SU-DHL-6 (cell line): ENCODE measurements at regions not wholly inside any gene's neighbourhood (a gene's known extent, or its start where the extent isn't known, plus 50 kb on each side); places are given as distances from the start of the nearest gene placed in this dataset.

Source experiments
- H2AFZ ChIP-seq: fragments of 200-600 bp; sonication (generic); 2 replicates; pipeline ENCODE4 v1.6.1; 2014; ENCODE audit warnings: low read depth, mild to moderate bottlenecking, moderate library complexity, mixed read lengths, antibody characterized with exemption, low read length; ENCODE audit not compliant: severe bottlenecking
- H3F3A ChIP-seq: fragments of 200-600 bp; shearing (Covaris generic); 2 replicates; pipeline ENCODE4 v1.6.0; 2016; ENCODE audit warnings: antibody characterized with exemption, mild to moderate bottlenecking; ENCODE audit not compliant: insufficient read depth
- H3K27ac ChIP-seq: fragments of 200-600 bp; sonication (generic); 2 replicates; pipeline ENCODE4 v1.5.1; 2016; ENCODE audit warnings: low read depth, mild to moderate bottlenecking, low read length, moderate library complexity, mixed read lengths
- H3K27me3 ChIP-seq: fragments of 200-600 bp; sonication (generic), shearing (Covaris generic); 2 replicates; pipeline ENCODE4 v1.6.0; 2014; ENCODE audit warnings: mild to moderate bottlenecking, low read length
- H3K36me3 ChIP-seq: fragments of 200-600 bp; sonication (generic); 2 replicates; pipeline ENCODE4 v1.6.1; 2014; ENCODE audit warnings: mild to moderate bottlenecking, low read length, mixed read lengths
- H3K4me2 ChIP-seq: fragments of 300-600, 200-600 bp; shearing (Covaris generic), sonication (generic); 2 replicates; pipeline ENCODE4 v1.6.0; 2014; ENCODE audit warnings: low read length, low read depth, mild to moderate bottlenecking; ENCODE audit not compliant: poor library complexity, severe bottlenecking
- H3K4me3 ChIP-seq: fragments of 200-600 bp; sonication (generic); 2 replicates; pipeline ENCODE4 v1.5.1; 2014; ENCODE audit warnings: antibody characterized with exemption, low read length, mild to moderate bottlenecking, mixed read lengths; ENCODE audit not compliant: insufficient read depth, poor library complexity, severe bottlenecking
- H3K79me2 ChIP-seq: fragments of 200-600 bp; sonication (generic); 2 replicates; pipeline ENCODE4 v1.6.1; 2014; ENCODE audit warnings: mild to moderate bottlenecking, low read length, moderate library complexity; ENCODE audit not compliant: insufficient read depth
- H3K9ac ChIP-seq: fragments of 200-600 bp; sonication (generic); 2 replicates; pipeline ENCODE4 v1.7.0; 2014; ENCODE audit warnings: mild to moderate bottlenecking, low read length
- H3K9me2 ChIP-seq: fragments of 200-600 bp; sonication (generic); replicated peaks from 2 replicates; pipeline ENCODE4 v1.6.1; 2014; ENCODE audit warnings: low read length; ENCODE audit not compliant: insufficient read depth
- H3K9me3 ChIP-seq: fragments of 200-600 bp; sonication (generic); 2 replicates; pipeline ENCODE4 v1.6.1; 2014; ENCODE audit warnings: low read length, mixed read lengths; ENCODE audit not compliant: insufficient read depth
- H4K20me1 ChIP-seq: fragments of 200-600 bp; sonication (generic); 2 replicates; pipeline ENCODE4 v1.6.1; 2014; ENCODE audit warnings: low read depth, mild to moderate bottlenecking, antibody characterized with exemption, low read length, moderate library complexity, mixed read lengths
- EZH2phosphoT487 ChIP-seq: fragments of 200-600 bp; sonication (generic), shearing (Covaris generic); conservative IDR thresholded peaks from 2 replicates; pipeline ENCODE4 v1.6.1; 2018; ENCODE audit warnings: mild to moderate bottlenecking, antibody characterized with exemption, low read length, moderate library complexity, mixed read lengths
- TF ChIP-seq, protein P1 (sequence below): fragments of 200-600 bp; sonication (generic); IDR thresholded peaks from one replicate; pipeline ENCODE4 v1.5.1; 2017; ENCODE audit warnings: antibody characterized with exemption, mild to moderate bottlenecking, low read length, moderate library complexity; ENCODE audit not compliant: insufficient read depth, poor library complexity, severe bottlenecking

DNA sequence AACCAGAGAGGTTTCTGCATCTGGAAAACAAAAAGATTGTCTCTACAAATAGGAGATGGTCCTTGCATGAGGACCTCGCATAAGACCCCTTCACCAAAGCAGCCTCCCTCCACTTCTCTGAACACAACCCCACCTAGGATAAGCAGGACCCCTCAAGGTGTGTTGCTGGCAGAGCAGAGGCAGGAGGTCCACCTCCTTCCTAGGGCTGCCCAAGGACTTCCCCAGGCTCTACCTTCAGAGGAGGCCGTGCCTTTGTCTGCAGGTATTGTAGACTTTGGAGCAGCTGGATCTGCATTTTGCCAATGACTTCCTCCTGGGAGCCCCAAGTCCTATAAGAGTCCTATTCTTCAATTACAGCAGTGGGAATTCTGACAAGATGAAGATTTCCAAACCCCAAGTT lies 67.3 kb upstream of the TSPAN11 start:
- no peak overlapping the region for H2AFZ ChIP-seq
- H3K79me2 ChIP-seq: no peaks in the 10 kb centered on the region
- no peaks in the 10 kb centered on the region for H3F3A ChIP-seq
- no peaks in the 10 kb centered on the region for H3K27me3 ChIP-seq
- H3K36me3 ChIP-seq: no peaks in the 10 kb centered on the region
- no peak overlapping the region for H3K27ac ChIP-seq
- no peaks in the 10 kb centered on the region for H3K9me2 ChIP-seq
- no peaks in the 10 kb centered on the region for H4K20me1 ChIP-seq
- no peaks in the 10 kb centered on the region for H3K9me3 ChIP-seq
- no peak for TF ChIP-seq EZH2phosphoT487
- TF ChIP-seq, protein P1, sequence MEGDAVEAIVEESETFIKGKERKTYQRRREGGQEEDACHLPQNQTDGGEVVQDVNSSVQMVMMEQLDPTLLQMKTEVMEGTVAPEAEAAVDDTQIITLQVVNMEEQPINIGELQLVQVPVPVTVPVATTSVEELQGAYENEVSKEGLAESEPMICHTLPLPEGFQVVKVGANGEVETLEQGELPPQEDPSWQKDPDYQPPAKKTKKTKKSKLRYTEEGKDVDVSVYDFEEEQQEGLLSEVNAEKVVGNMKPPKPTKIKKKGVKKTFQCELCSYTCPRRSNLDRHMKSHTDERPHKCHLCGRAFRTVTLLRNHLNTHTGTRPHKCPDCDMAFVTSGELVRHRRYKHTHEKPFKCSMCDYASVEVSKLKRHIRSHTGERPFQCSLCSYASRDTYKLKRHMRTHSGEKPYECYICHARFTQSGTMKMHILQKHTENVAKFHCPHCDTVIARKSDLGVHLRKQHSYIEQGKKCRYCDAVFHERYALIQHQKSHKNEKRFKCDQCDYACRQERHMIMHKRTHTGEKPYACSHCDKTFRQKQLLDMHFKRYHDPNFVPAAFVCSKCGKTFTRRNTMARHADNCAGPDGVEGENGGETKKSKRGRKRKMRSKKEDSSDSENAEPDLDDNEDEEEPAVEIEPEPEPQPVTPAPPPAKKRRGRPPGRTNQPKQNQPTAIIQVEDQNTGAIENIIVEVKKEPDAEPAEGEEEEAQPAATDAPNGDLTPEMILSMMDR: no peak
- H3K4me2 ChIP-seq: no peak overlapping the region
- no peak overlapping the region for H3K4me3 ChIP-seq
- H3K9ac ChIP-seq: no peak overlapping the region

DNA sequence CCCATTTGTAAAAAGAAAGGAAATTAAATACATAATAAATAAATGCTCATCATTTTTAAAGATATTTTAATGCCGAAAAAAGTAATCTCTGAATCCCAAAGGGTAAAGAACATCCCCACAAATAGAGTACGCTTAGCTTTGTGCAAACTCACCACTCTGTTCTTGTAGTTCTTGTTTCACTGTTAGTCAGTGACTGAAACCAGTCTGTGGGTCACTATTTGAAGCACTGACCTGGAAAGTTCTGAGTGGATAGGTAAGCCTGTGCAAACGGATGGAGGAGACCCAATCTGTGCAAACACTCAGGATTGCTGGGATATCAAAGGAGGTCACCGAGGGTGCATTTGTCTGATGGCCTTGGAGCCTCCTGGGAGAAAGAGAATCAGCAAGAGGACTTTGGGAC lies 68.1 kb upstream of the TSPAN11 start:
- no peak overlapping the region for H3K27ac ChIP-seq
- H3K9me2 ChIP-seq: no peaks in the 10 kb centered on the region
- no peak overlapping the region for H2AFZ ChIP-seq
- H3K27me3 ChIP-seq: no peaks in the 10 kb centered on the region
- no peaks in the 10 kb centered on the region for H3K9me3 ChIP-seq
- H3F3A ChIP-seq: no peaks in the 10 kb centered on the region
- no peaks in the 10 kb centered on the region for H4K20me1 ChIP-seq
- no peak overlapping the region for H3K9ac ChIP-seq
- TF ChIP-seq, protein P1: no peak
- TF ChIP-seq EZH2phosphoT487: no peak
- H3K4me3 ChIP-seq: no peak overlapping the region
- no peak overlapping the region for H3K4me2 ChIP-seq
- no peaks in the 10 kb centered on the region for H3K79me2 ChIP-seq
- H3K36me3 ChIP-seq: no peaks in the 10 kb centered on the region

DNA sequence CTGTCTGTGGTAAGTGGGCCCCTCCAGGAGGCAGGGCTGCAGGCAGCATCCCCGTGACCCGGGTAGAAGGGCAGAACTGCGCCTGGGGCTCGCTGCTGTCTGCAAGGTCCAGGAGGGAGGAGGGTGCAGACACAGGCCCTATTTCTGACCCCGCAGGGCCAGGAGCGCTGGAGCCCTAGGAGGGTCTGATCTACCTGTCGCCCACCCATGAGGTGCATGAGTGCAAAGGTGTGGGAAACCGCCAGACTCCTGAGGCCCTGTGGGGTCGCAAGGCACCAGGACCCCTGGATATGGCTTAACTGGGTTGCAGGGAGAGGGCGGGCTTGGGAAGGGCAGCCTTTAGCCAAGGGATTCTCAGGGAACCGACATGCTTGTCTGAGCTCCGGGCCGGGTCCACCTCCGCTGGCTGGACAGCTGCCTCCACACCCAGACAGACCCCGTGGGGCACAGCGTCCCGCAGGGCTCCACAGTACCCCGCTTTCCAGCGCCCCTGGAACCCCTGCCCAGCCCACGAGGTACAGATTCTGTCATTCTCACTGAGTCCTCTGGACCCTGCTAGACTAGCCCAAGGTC lies 72.9 kb upstream of the TSPAN11 start:
- Histone ChIP-seq H3K4me3 (no peak overlapping the region), H3K4me2 (no peak overlapping the region), H3K36me3 (no peaks in the 10 kb centered on the region), H3K79me2 (no peaks in the 10 kb centered on the region), H3F3A (no peaks in the 10 kb centered on the region), H2AFZ (no peak overlapping the region), H4K20me1 (no peaks in the 10 kb centered on the region), H3K9ac (no peak overlapping the region), H3K9me3 (no peaks in the 10 kb centered on the region), H3K27ac (no peak overlapping the region), H3K9me2 (no peaks in the 10 kb centered on the region), H3K27me3 (no peaks in the 10 kb centered on the region)
- no peak for TF ChIP-seq EZH2phosphoT487
- TF ChIP-seq, protein P1: no peak
